Breast epithelium (tissue), 4 donors: ENCODE measurements at regions not wholly inside any gene's neighbourhood (a gene's known extent, or its start where the extent isn't known, plus 50 kb on each side); places are given as distances from the start of the nearest gene placed in this dataset.

Experiments used
- DNase-seq, 2 donors: peaks; one replicate each; pipeline ENCODE4 v3.0.0-alpha.2; 2019; ENCODE audit warnings: low spot score in 2 of 2
- H3K27ac ChIP-seq, 2 donors: fragments of 200-600 bp; sonication (generic) in 1 of 2; one replicate each; pipeline ENCODE4 v1.5.1; 2016 to 2019; ENCODE audit warnings: mild to moderate bottlenecking in 1 of 2
- H3K27me3 ChIP-seq, 2 donors: fragments of 200-600 bp; sonication (generic) in 1 of 2; one replicate each; pipeline versions ENCODE4 v1.5.1 to v1.6.0; 2017 to 2019; ENCODE audit warnings: control low read depth in 1 of 2, mild to moderate bottlenecking in 1 of 2
- H3K36me3 ChIP-seq: fragments of 200-600 bp; one replicate; pipeline ENCODE4 v1.5.1; 2019
- H3K4me1 ChIP-seq, 2 donors: fragments of 200-600 bp; sonication (generic); one replicate each; pipeline ENCODE4 v1.5.1; 2016 to 2019; ENCODE audit warnings: control low read depth in 1 of 2
- H3K4me3 ChIP-seq, 3 donors: fragments of 200-600 bp; sonication (generic); 1 replicate in 2 of 3; 2 replicates in 1 of 3; pipeline ENCODE4 v1.5.1; 2016 to 2019; ENCODE audit warnings: mild to moderate bottlenecking in 3 of 3, moderate library complexity in 2 of 3
- H3K9me3 ChIP-seq, 2 donors: fragments of 200-600 bp; sonication (generic) in 1 of 2; one replicate each; pipeline ENCODE4 v1.5.1; 2016 to 2019; ENCODE audit warnings: control low read depth in 1 of 2
- CTCF ChIP-seq, 3 donors: fragments of 450-650 bp; IDR thresholded peaks; one replicate each; pipeline ENCODE4 v1.5.1; 2016 to 2017; ENCODE audit warnings: antibody characterized with exemption in 3 of 3, mild to moderate bottlenecking in 3 of 3, moderate library complexity in 3 of 3
- POLR2A ChIP-seq: fragments of 450-650 bp; IDR thresholded peaks from one replicate; pipeline ENCODE4 v1.6.1; 2016; ENCODE audit warnings: antibody characterized with exemption, mild to moderate bottlenecking, moderate library complexity
- POLR2AphosphoS5 ChIP-seq, 3 donors: sonication (generic); formaldehyde crosslinking; IDR thresholded peaks; one replicate each; pipeline ENCODE4 v1.6.1; 2017; ENCODE audit warnings: antibody characterized with exemption in 3 of 3
- intact Hi-C: fragments of 100-400 bp; cut with DNase I; formaldehyde crosslinking; loops from one replicate; pipeline ENCODE4 v1.15.1; 2023; ENCODE audit warnings: low total_unique reads

- Histone ChIP-seq H3K4me3 (no peak overlapping the region), H3K27me3 (no peaks in the 10 kb centered on the region), H3K4me1 (no peaks in the 10 kb centered on the region), H3K36me3 (no peaks in the 10 kb centered on the region), H3K9me3 (no peaks in the 10 kb centered on the region), H3K27ac (no peak overlapping the region)
- TF ChIP-seq POLR2A (no peak), POLR2AphosphoS5 (IDR thresholded peaks at IDR 0.05) (no peak), CTCF (IDR thresholded peaks at IDR 0.05) (no peak)
- DNase-seq, result no peak
- intact Hi-C loops, result no loop called here
Measured at GRCh38 chr13:70311191-70311590, 202.9 kb upstream of the KLHL1 start.

- Histone ChIP-seq H3K27me3 (no peaks in the 10 kb centered on the region), H3K4me3 (no peak overlapping the region), H3K4me1 (no peaks in the 10 kb centered on the region), H3K36me3 (no peaks in the 10 kb centered on the region), H3K27ac (no peak overlapping the region), H3K9me3 (no peaks in the 10 kb centered on the region)
- TF ChIP-seq CTCF (IDR thresholded peaks at IDR 0.05) (no peak), POLR2AphosphoS5 (IDR thresholded peaks at IDR 0.05) (no peak), POLR2A (no peak)
- no peak for DNase-seq
- intact Hi-C loops, result no loop called here
Measured at GRCh38 chr13:70310396-70311119, 202.3 kb upstream of the KLHL1 start.

GRCh38 chr13:70297189-70297616, 189.0 kb upstream of the KLHL1 start:
- Histone ChIP-seq H3K27ac (no peak overlapping the region), H3K4me3 (no peak overlapping the region), H3K27me3 (no peaks in the 10 kb centered on the region), H3K9me3 (peaks cover 6 to 19% of the 10 kb centered on the region in 2 donors), H3K4me1 (no peaks in the 10 kb centered on the region), H3K36me3 (no peaks in the 10 kb centered on the region)
- no peak for DNase-seq
- intact Hi-C loops, result no loop called here
- TF ChIP-seq POLR2AphosphoS5 (IDR thresholded peaks at IDR 0.05) (no peak), CTCF (IDR thresholded peaks at IDR 0.05) (no peak), POLR2A (no peak)

- DNase-seq, result no peak
- no peaks in the 10 kb centered on the region for H3K36me3 ChIP-seq
- no peak overlapping the region for H3K27ac ChIP-seq
- intact Hi-C loops, result no loop called here
- no peak overlapping the region for H3K4me3 ChIP-seq
- no peaks in the 10 kb centered on the region for H3K27me3 ChIP-seq
- H3K9me3 ChIP-seq, result no peaks in the 10 kb centered on the region
- TF ChIP-seq POLR2AphosphoS5 (IDR thresholded peaks at IDR 0.05), result no peak
- no peak for TF ChIP-seq POLR2A
- TF ChIP-seq CTCF (IDR thresholded peaks at IDR 0.05), result no peak
- no peaks in the 10 kb centered on the region for H3K4me1 ChIP-seq
Measured at GRCh38 chr13:70284371-70284770, 176.1 kb upstream of the KLHL1 start.

GRCh38 chr13:70275841-70276240, 167.6 kb upstream of the KLHL1 start:
- no peaks in the 10 kb centered on the region for H3K36me3 ChIP-seq
- H3K4me1 ChIP-seq, result no peaks in the 10 kb centered on the region
- no peak for DNase-seq
- TF ChIP-seq POLR2AphosphoS5 (IDR thresholded peaks at IDR 0.05) (no peak), POLR2A (no peak), CTCF (IDR thresholded peaks at IDR 0.05) (no peak)
- no peaks in the 10 kb centered on the region for H3K27me3 ChIP-seq
- H3K4me3 ChIP-seq, result no peak overlapping the region
- intact Hi-C loops, result no loop called here
- H3K9me3 ChIP-seq, result no peaks in the 10 kb centered on the region
- H3K27ac ChIP-seq, result no peak overlapping the region
